ENCODE measurements at regions not wholly inside any gene's neighbourhood (a gene's known extent, or its start where the extent isn't known, plus 50 kb on each side); places are given as distances from the start of the nearest gene placed in this dataset.

GRCh38 chr5:118761814-118762213, 226.5 kb downstream of the DTWD2 start:
- FAIRE-seq (no peak), DNase-seq (ENCODE audit: low read depth, low spot score) (no peak)
- no peak overlapping the region for H3K27ac ChIP-seq (ENCODE audit: insufficient read depth, low read depth, low read length)
- no peaks in the 10 kb centered on the region for H3K27me3 ChIP-seq (ENCODE audit: control insufficient read depth in 2 of 2, insufficient read depth in 2 of 2, low read length in 2 of 2)
- no peaks in the 10 kb centered on the region for H4K20me1 ChIP-seq (replicated peaks; ENCODE audit: control insufficient read depth, extremely low read depth, insufficient read depth, low read length)
- no peak overlapping the region for H3K4me3 ChIP-seq (replicated peaks in 1 of 3; ENCODE audit: insufficient read depth in 1 of 3, low read depth in 1 of 3, low read length in 3 of 3)
- no peak overlapping the region for H3K4me2 ChIP-seq (ENCODE audit: insufficient read depth, low read length)
- POLR2A ChIA-PET: no interaction called here
- H3K79me2 ChIP-seq (ENCODE audit: control insufficient read depth, insufficient read depth, low read length): no peaks in the 10 kb centered on the region
- dilution Hi-C loops (cut with MboI; ENCODE audit: extremely low pct_ligation_motif_present, low sequenced_read_pairs) (no loop called here), intact Hi-C loops (cut with micrococcal nuclease) (no loop called here)
- no peak overlapping the region for H2AFZ ChIP-seq (ENCODE audit: low read depth, low read length)
- TF ChIP-seq MYC (IDR thresholded peaks at IDR 0.05; ENCODE audit: low read depth, low read length) (no peak), JUN (IDR thresholded peaks at IDR 0.05; ENCODE audit: borderline replicate concordance, insufficient read depth, insufficient read length, low read depth) (no peak), POLR2A (IDR thresholded peaks at IDR 0.05; ENCODE audit: low read depth, low read length) (no peak), MAX (IDR thresholded peaks at IDR 0.05; ENCODE audit: insufficient read depth, insufficient read length) (no peak), EZH2 (IDR thresholded peaks at IDR 0.05; ENCODE audit: borderline replicate concordance, low read depth, low read length, severe bottlenecking) (no peak), FOS (IDR thresholded peaks at IDR 0.05; ENCODE audit: borderline replicate concordance, insufficient read depth, low read length) (no peak), GATA2 (IDR thresholded peaks at IDR 0.05; ENCODE audit: insufficient read depth, insufficient read length, low read depth, low read length) (no peak), CTCF (IDR thresholded peaks at IDR 0.05; ENCODE audit: extremely low read depth in 1 of 2, insufficient read depth in 1 of 2, low read depth in 1 of 2, low read length in 2 of 2) (no peak), POLR2AphosphoS5 (IDR thresholded peaks at IDR 0.05; ENCODE audit: insufficient read depth, low read depth, low read length) (no peak)
- CTCF ChIA-PET: no interaction called here
- no peak overlapping the region for H3K9ac ChIP-seq (replicated peaks; ENCODE audit: extremely low read depth, insufficient read depth, low read length)
- H3K4me1 ChIP-seq (ENCODE audit: control insufficient read depth, extremely low read depth, insufficient read depth, low read length): no peaks in the 10 kb centered on the region
- H3K9me1 ChIP-seq (replicated peaks; ENCODE audit: control insufficient read depth, extremely low read depth, insufficient read depth, low read length): no peaks in the 10 kb centered on the region
- no peaks in the 10 kb centered on the region for H3K9me3 ChIP-seq (replicated peaks; ENCODE audit: control insufficient read depth, insufficient read depth, low read length)
- H3K36me3 ChIP-seq (ENCODE audit: control insufficient read depth in 2 of 2, extremely low read depth in 1 of 2, insufficient read depth in 2 of 2, low read length in 2 of 2): no peaks in the 10 kb centered on the region
- no TSS peak for BruUV-seq (replicated peaks)
